Neural cell (in vitro differentiated cells): ENCODE measurements at regions not wholly inside any gene's neighbourhood (a gene's known extent, or its start where the extent isn't known, plus 50 kb on each side); places are given as distances from the start of the nearest gene placed in this dataset.

Source experiments
- H2AFZ ChIP-seq: fragments of 200-600, 300-800 bp; sonication (generic), shearing (Covaris generic); 2 replicates; pipeline ENCODE4 v1.6.0; 2014; ENCODE audit warnings: low read depth, mild to moderate bottlenecking, antibody characterized with exemption, low read length, moderate library complexity
- H3F3A ChIP-seq: fragments of 200-600 bp; shearing (Covaris generic); 2 replicates; pipeline ENCODE4 v1.6.1; 2016; ENCODE audit warnings: mild to moderate bottlenecking, moderate library complexity, mixed read lengths, antibody characterized with exemption, low read length; ENCODE audit not compliant: insufficient read depth, poor library complexity, severe bottlenecking
- H3K27ac ChIP-seq: fragments of 200-600, 300-800 bp; sonication (generic), shearing (Covaris generic); 2 replicates; pipeline ENCODE4 v1.5.1; 2014; ENCODE audit warnings: mild to moderate bottlenecking, low read length, moderate library complexity
- H3K27me3 ChIP-seq: fragments of 300-800, 200-600 bp; sonication (generic), shearing (Covaris generic); 2 replicates; pipeline ENCODE4 v1.6.0; 2014; ENCODE audit warnings: mild to moderate bottlenecking, low read depth, low read length, moderate library complexity; ENCODE audit not compliant: insufficient read depth
- H3K36me3 ChIP-seq: fragments of 300-800, 200-600 bp; sonication (generic), shearing (Covaris generic); 2 replicates; pipeline ENCODE4 v1.5.1; 2014; ENCODE audit warnings: mild to moderate bottlenecking, antibody characterized with exemption, low read length, moderate library complexity; ENCODE audit not compliant: insufficient read depth
- H3K4me2 ChIP-seq: fragments of 300-800, 200-600 bp; sonication (generic), shearing (Covaris generic); 2 replicates; pipeline ENCODE4 v1.6.0; 2014; ENCODE audit warnings: mild to moderate bottlenecking, low read length
- H3K4me3 ChIP-seq: fragments of 300-800, 200-600 bp; sonication (generic), shearing (Covaris generic); 2 replicates; pipeline ENCODE4 v1.5.1; 2014; ENCODE audit warnings: mild to moderate bottlenecking, low read length, moderate library complexity
- H3K79me2 ChIP-seq: fragments of 200-600 bp; shearing (Covaris generic); replicated peaks from 2 replicates; pipeline ENCODE4 v1.6.0; 2014; ENCODE audit warnings: mild to moderate bottlenecking, low read length, moderate library complexity; ENCODE audit not compliant: insufficient read depth
- H3K9ac ChIP-seq: fragments of 300-800, 200-600 bp; sonication (generic), shearing (Covaris generic); 2 replicates; pipeline ENCODE4 v1.6.1; 2016; ENCODE audit warnings: mild to moderate bottlenecking, low read length, mixed read lengths
- H3K9me2 ChIP-seq: fragments of 200-600 bp; shearing (Covaris generic); 2 replicates; pipeline ENCODE4 v1.6.1; 2016; ENCODE audit warnings: mild to moderate bottlenecking, low read length, mixed read lengths; ENCODE audit not compliant: insufficient read depth
- H3K9me3 ChIP-seq: fragments of 200-600, 300-800 bp; sonication (generic), shearing (Covaris generic); 2 replicates; pipeline ENCODE4 v1.6.1; 2016; ENCODE audit warnings: mild to moderate bottlenecking, mixed run types, low read length, moderate library complexity, mixed read lengths
- H4K20me1 ChIP-seq: fragments of 200-600 bp; shearing (Covaris generic); 2 replicates; pipeline ENCODE4 v1.6.1; 2016; ENCODE audit warnings: mild to moderate bottlenecking, mixed run types; ENCODE audit not compliant: insufficient read depth
- CTCF ChIP-seq: fragments of 450-650 bp; IDR thresholded peaks from 2 replicates; pipeline ENCODE4 v1.5.1; 2014; ENCODE audit warnings: antibody characterized with exemption, mild to moderate bottlenecking, moderate library complexity; ENCODE audit not compliant: poor library complexity, severe bottlenecking
- EP300 ChIP-seq: fragments of 450-650 bp; conservative IDR thresholded peaks from 2 replicates; pipeline ENCODE4 v1.6.1; 2014; ENCODE audit warnings: antibody characterized with exemption, mild to moderate bottlenecking, moderate library complexity; ENCODE audit not compliant: poor library complexity, severe bottlenecking
- EZH2 ChIP-seq: fragments of 200-600, 300-800 bp; shearing (Covaris generic), sonication (generic); IDR thresholded peaks from 2 replicates; pipeline ENCODE4 v1.6.1; 2014; ENCODE audit warnings: antibody characterized with exemption, low read length, borderline replicate concordance, mild to moderate bottlenecking; ENCODE audit not compliant: insufficient read depth, poor library complexity, severe bottlenecking
- MXI1 ChIP-seq: fragments of 450-650 bp; conservative IDR thresholded peaks from 2 replicates; pipeline ENCODE4 v1.6.1; 2014; ENCODE audit warnings: antibody characterized with exemption, mild to moderate bottlenecking; ENCODE audit not compliant: poor library complexity, severe bottlenecking
- POLR2AphosphoS5 ChIP-seq: IDR thresholded peaks from 2 replicates; pipeline ENCODE4 v1.6.1; 2012
- RAD21 ChIP-seq: fragments of 450-650 bp; conservative IDR thresholded peaks from 2 replicates; pipeline ENCODE4 v1.6.1; 2014; ENCODE audit warnings: antibody characterized with exemption, mild to moderate bottlenecking, moderate library complexity
- SMC3 ChIP-seq: fragments of 450-650 bp; conservative IDR thresholded peaks from 2 replicates; pipeline ENCODE4 v1.6.1; 2014; ENCODE audit warnings: antibody characterized with exemption, mild to moderate bottlenecking, moderate library complexity; ENCODE audit not compliant: poor library complexity
- TAF1 ChIP-seq: IDR thresholded peaks from 2 replicates; pipeline ENCODE4 v1.6.1; 2012; ENCODE audit warnings: low read depth
- TF ChIP-seq, protein P1 (sequence below): IDR thresholded peaks from 2 replicates; pipeline ENCODE4 v1.6.1; 2012; ENCODE audit warnings: borderline replicate concordance

DNA sequence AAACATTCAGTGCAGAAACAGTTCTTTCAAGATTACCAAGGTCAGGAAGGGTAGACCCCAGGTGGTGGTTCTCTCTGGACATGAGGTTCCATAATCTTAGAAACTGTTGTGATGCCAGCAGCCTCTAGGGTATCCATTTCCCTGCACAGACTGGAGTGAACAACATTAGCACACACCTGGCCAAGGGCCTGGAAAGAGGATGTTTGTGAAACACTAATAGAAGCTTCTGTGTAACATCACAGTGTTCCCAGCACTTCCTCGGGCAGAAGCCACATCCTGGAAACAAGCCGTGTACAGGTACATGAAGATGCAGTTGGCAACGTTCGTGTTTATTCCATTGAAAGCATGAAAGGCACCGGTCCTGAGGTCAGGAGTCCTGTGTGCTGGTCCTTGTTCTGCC, 598.2 kb upstream of the KLF4 start:
- Histone ChIP-seq H3F3A (no peaks in the 10 kb centered on the region), H4K20me1 (no peaks in the 10 kb centered on the region), H3K79me2 (no peaks in the 10 kb centered on the region), H3K27ac (no peak overlapping the region), H3K36me3 (no peaks in the 10 kb centered on the region), H3K4me3 (no peak overlapping the region), H3K27me3 (no peaks in the 10 kb centered on the region), H3K9ac (no peak overlapping the region), H3K9me3 (no peaks in the 10 kb centered on the region), H3K9me2 (no peaks in the 10 kb centered on the region), H2AFZ (no peak overlapping the region), H3K4me2 (no peak overlapping the region)
- TF ChIP-seq RAD21 (no peak), MXI1 (no peak), SMC3 (no peak), CTCF (no peak), EZH2 (no peak), EP300 (no peak), POLR2AphosphoS5 (no peak)
- TF ChIP-seq, protein P1, sequence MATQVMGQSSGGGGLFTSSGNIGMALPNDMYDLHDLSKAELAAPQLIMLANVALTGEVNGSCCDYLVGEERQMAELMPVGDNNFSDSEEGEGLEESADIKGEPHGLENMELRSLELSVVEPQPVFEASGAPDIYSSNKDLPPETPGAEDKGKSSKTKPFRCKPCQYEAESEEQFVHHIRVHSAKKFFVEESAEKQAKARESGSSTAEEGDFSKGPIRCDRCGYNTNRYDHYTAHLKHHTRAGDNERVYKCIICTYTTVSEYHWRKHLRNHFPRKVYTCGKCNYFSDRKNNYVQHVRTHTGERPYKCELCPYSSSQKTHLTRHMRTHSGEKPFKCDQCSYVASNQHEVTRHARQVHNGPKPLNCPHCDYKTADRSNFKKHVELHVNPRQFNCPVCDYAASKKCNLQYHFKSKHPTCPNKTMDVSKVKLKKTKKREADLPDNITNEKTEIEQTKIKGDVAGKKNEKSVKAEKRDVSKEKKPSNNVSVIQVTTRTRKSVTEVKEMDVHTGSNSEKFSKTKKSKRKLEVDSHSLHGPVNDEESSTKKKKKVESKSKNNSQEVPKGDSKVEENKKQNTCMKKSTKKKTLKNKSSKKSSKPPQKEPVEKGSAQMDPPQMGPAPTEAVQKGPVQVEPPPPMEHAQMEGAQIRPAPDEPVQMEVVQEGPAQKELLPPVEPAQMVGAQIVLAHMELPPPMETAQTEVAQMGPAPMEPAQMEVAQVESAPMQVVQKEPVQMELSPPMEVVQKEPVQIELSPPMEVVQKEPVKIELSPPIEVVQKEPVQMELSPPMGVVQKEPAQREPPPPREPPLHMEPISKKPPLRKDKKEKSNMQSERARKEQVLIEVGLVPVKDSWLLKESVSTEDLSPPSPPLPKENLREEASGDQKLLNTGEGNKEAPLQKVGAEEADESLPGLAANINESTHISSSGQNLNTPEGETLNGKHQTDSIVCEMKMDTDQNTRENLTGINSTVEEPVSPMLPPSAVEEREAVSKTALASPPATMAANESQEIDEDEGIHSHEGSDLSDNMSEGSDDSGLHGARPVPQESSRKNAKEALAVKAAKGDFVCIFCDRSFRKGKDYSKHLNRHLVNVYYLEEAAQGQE, result no peak

GRCh38 chr9:108086624-108087023, 597.1 kb upstream of the KLF4 start:
- Histone ChIP-seq H3K27ac (no peak overlapping the region), H3K9ac (no peak overlapping the region), H3K4me3 (no peak overlapping the region), H3K36me3 (no peaks in the 10 kb centered on the region), H3K9me3 (no peaks in the 10 kb centered on the region), H3K79me2 (no peaks in the 10 kb centered on the region), H3K27me3 (no peaks in the 10 kb centered on the region), H3K9me2 (no peaks in the 10 kb centered on the region), H3K4me2 (no peak overlapping the region), H2AFZ (no peak overlapping the region), H4K20me1 (no peaks in the 10 kb centered on the region), H3F3A (no peaks in the 10 kb centered on the region)
- TF ChIP-seq, protein P1, result no peak
- TF ChIP-seq CTCF (no peak), EP300 (no peak), POLR2AphosphoS5 (no peak), TAF1 (no peak), EZH2 (no peak), SMC3 (no peak)
